ENCODE measurements at regions not wholly inside any gene's neighbourhood (a gene's known extent, or its start where the extent isn't known, plus 50 kb on each side); places are given as distances from the start of the nearest gene placed in this dataset.

DNA sequence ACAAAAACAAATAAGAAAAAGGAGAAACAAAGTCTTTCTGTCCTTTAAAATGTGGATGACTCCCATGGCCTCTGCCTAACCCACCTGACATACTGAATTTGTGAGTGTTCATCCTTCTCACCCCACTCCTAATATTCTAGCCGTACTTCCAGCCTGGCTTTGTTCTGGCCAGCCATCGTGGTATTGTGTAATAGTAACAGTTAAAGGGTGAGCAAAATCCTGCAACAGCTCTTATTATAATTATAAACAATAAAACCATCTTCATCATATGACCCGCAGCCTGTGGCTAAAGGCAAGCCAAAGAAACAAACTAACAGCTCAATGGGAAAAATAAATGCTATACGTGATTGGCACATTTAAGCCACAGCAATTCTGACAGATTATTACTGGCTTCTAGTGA is 721.6 kb upstream of the TENM4 start:
- no peaks in the 10 kb centered on the region for H3K9me3 ChIP-seq (ENCODE audit: low read length)
- no peak for TF ChIP-seq EZH2phosphoT487 (IDR thresholded peaks at IDR 0.05; ENCODE audit: borderline replicate concordance, low read depth, low read length)
- no peak for TF ChIP-seq CTCF (conservative IDR thresholded peaks at IDR 0.05; ENCODE audit: low read length)
- no peaks in the 10 kb centered on the region for H3K79me2 ChIP-seq (ENCODE audit: insufficient read depth, low read depth, low read length)
- ChIA-PET CTCF (ENCODE audit: unreplicated experiment) (no interaction called here), POLR2A (no interaction called here)
- intact Hi-C loops (cut with micrococcal nuclease; ENCODE audit: unreplicated experiment) = no loop called here
- H2AFZ ChIP-seq (ENCODE audit: low read length) = no peak overlapping the region
- H3K4me1 ChIP-seq (ENCODE audit: insufficient read depth, low read length, poor library complexity, severe bottlenecking) = no peaks in the 10 kb centered on the region
- no peak overlapping the region for H3K27ac ChIP-seq (ENCODE audit: low read depth, low read length, poor library complexity, severe bottlenecking)
- no peak overlapping the region for H3K4me3 ChIP-seq (ENCODE audit: low read depth, low read length, poor library complexity, severe bottlenecking)
- no peak overlapping the region for H3K4me2 ChIP-seq (ENCODE audit: low read length)
- DNase-seq (ENCODE audit: low spot score) = no peak
- no peaks in the 10 kb centered on the region for H3K36me3 ChIP-seq (ENCODE audit: insufficient read depth, low read length)
- H4K20me1 ChIP-seq (ENCODE audit: insufficient read depth, low read length) = no peaks in the 10 kb centered on the region
- no peaks in the 10 kb centered on the region for H3K9me2 ChIP-seq (ENCODE audit: insufficient read depth, low read length)
- no TSS peak for BruUV-seq (replicated peaks)

GRCh38 chr11:80157447-80157846 is 716.6 kb upstream of the TENM4 start:
- TF ChIP-seq CTCF (conservative IDR thresholded peaks at IDR 0.05; ENCODE audit: low read length) (no peak), EZH2phosphoT487 (IDR thresholded peaks at IDR 0.05; ENCODE audit: borderline replicate concordance, low read depth, low read length) (no peak)
- no peak for DNase-seq (ENCODE audit: low spot score)
- intact Hi-C loops (cut with micrococcal nuclease; ENCODE audit: unreplicated experiment) = no loop called here

GRCh38 chr11:80156062-80156461 is 715.2 kb upstream of the TENM4 start:
- H3K4me3 ChIP-seq (ENCODE audit: low read depth, low read length, poor library complexity, severe bottlenecking) = no peak overlapping the region
- H3K9me3 ChIP-seq (ENCODE audit: low read length) = no peaks in the 10 kb centered on the region
- no peaks in the 10 kb centered on the region for H3K9me2 ChIP-seq (ENCODE audit: insufficient read depth, low read length)
- BruUV-seq (replicated peaks) = no TSS peak
- no peak overlapping the region for H2AFZ ChIP-seq (ENCODE audit: low read length)
- ChIA-PET CTCF (ENCODE audit: unreplicated experiment) (no interaction called here), POLR2A (no interaction called here)
- H4K20me1 ChIP-seq (ENCODE audit: insufficient read depth, low read length) = no peaks in the 10 kb centered on the region
- intact Hi-C loops (cut with micrococcal nuclease; ENCODE audit: unreplicated experiment) = no loop called here
- H3K4me1 ChIP-seq (ENCODE audit: insufficient read depth, low read length, poor library complexity, severe bottlenecking) = no peaks in the 10 kb centered on the region
- TF ChIP-seq EZH2phosphoT487 (IDR thresholded peaks at IDR 0.05; ENCODE audit: borderline replicate concordance, low read depth, low read length) (no peak), CTCF (conservative IDR thresholded peaks at IDR 0.05; ENCODE audit: low read length) (no peak)
- no peaks in the 10 kb centered on the region for H3K36me3 ChIP-seq (ENCODE audit: insufficient read depth, low read length)
- no peak for DNase-seq (ENCODE audit: low spot score)
- no peak overlapping the region for H3K27ac ChIP-seq (ENCODE audit: low read depth, low read length, poor library complexity, severe bottlenecking)
- no peaks in the 10 kb centered on the region for H3K79me2 ChIP-seq (ENCODE audit: insufficient read depth, low read depth, low read length)
- no peak overlapping the region for H3K4me2 ChIP-seq (ENCODE audit: low read length)

More at GRCh38 chr11:80157447-80157846, 716.6 kb upstream of the TENM4 start:
- Histone ChIP-seq H2AFZ (ENCODE audit: low read length) (no peak overlapping the region), H3K9me3 (ENCODE audit: low read length) (no peaks in the 10 kb centered on the region), H3K27ac (ENCODE audit: low read depth, low read length, poor library complexity, severe bottlenecking) (no peak overlapping the region), H3K4me2 (ENCODE audit: low read length) (no peak overlapping the region), H3K9me2 (ENCODE audit: insufficient read depth, low read length) (no peaks in the 10 kb centered on the region), H3K36me3 (ENCODE audit: insufficient read depth, low read length) (no peaks in the 10 kb centered on the region), H3K4me3 (ENCODE audit: low read depth, low read length, poor library complexity, severe bottlenecking) (no peak overlapping the region), H4K20me1 (ENCODE audit: insufficient read depth, low read length) (no peaks in the 10 kb centered on the region), H3K79me2 (ENCODE audit: insufficient read depth, low read depth, low read length) (no peaks in the 10 kb centered on the region), H3K4me1 (ENCODE audit: insufficient read depth, low read length, poor library complexity, severe bottlenecking) (no peaks in the 10 kb centered on the region)
- ChIA-PET CTCF (ENCODE audit: unreplicated experiment) (no interaction called here), POLR2A (interaction anchor here (0.5 to 0.6 kb wide), 2 partner anchors 11 to 60 kb away, joined by 3 read pairs; no protein-coding TSS in a partner anchor)
- BruUV-seq (replicated peaks) = no TSS peak
